ENCODE measurements at regions not wholly inside any gene's neighbourhood (a gene's known extent, or its start where the extent isn't known, plus 50 kb on each side); places are given as distances from the start of the nearest gene placed in this dataset.

DNA sequence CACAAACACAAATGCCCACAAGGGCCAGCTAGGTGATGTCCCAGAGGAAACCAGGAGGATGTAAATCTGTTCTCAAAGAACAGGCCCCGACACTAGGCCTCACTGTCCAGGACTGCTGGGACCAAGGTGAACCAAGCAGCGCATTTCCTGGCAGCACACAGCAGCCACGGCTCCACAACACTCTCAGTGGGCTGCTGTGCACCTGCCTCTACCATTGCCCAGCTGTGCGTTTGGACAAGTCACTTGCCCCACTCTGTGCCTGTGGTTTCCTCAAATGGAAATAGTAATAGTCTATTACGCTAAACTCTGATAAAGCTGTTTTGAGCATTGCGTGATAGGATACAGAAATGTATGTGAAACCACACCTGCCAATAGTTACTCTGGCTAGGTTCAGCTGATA lies 544.5 kb downstream of the BNC2 start:
- TF ChIP-seq CTCF (IDR thresholded peaks at IDR 0.05; ENCODE audit: low read length, missing control alignments): no peak
- DNase-seq (ENCODE audit: low read depth): no peak
- no peak overlapping the region for H3K4me3 ChIP-seq (replicated peaks; ENCODE audit: low read depth, low read length)

- no peak for TF ChIP-seq CTCF (IDR thresholded peaks at IDR 0.05; ENCODE audit: low read length, missing control alignments)
- no peak overlapping the region for H3K4me3 ChIP-seq (replicated peaks; ENCODE audit: low read depth, low read length)
- DNase-seq (ENCODE audit: low read depth): no peak
Observed at GRCh38 chr9:16328349-16328748, 542.1 kb downstream of the BNC2 start.

GRCh38 chr9:16329671-16330113 lies 540.8 kb downstream of the BNC2 start:
- TF ChIP-seq CTCF (IDR thresholded peaks at IDR 0.05; ENCODE audit: low read length, missing control alignments): no peak
- DNase-seq (ENCODE audit: low read depth): peak; percentile 44
- H3K4me3 ChIP-seq (replicated peaks; ENCODE audit: low read depth, low read length): no peak overlapping the region

- TF ChIP-seq CTCF (IDR thresholded peaks at IDR 0.05; ENCODE audit: low read length, missing control alignments): no peak
- H3K4me3 ChIP-seq (replicated peaks; ENCODE audit: low read depth, low read length): no peak overlapping the region
- DNase-seq (ENCODE audit: low read depth): no peak
Observed at GRCh38 chr9:16331031-16331430, 539.4 kb downstream of the BNC2 start.

DNA sequence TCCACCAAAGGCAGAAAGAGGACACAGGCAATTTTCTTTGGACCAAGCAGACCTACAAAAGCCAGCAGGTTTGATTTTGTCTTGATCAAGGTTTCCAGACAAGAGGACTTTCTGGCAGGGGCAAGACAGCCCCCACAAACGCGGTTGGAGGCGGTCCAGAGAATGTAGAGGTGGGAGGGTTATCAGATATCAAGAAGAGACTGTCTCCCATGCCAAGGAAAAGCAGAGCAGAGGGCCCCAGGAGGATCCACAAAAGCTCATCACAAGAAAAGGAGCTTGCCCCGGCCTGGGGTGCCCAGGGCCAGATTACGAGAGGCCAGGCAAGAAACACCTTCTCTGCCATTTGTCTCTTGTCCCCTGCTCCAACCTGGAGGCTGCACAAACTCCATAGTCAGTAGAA lies 538.9 kb downstream of the BNC2 start:
- no peak for TF ChIP-seq CTCF (IDR thresholded peaks at IDR 0.05; ENCODE audit: low read length, missing control alignments)
- H3K4me3 ChIP-seq (replicated peaks; ENCODE audit: low read depth, low read length): no peak overlapping the region
- no peak for DNase-seq (ENCODE audit: low read depth)

DNA sequence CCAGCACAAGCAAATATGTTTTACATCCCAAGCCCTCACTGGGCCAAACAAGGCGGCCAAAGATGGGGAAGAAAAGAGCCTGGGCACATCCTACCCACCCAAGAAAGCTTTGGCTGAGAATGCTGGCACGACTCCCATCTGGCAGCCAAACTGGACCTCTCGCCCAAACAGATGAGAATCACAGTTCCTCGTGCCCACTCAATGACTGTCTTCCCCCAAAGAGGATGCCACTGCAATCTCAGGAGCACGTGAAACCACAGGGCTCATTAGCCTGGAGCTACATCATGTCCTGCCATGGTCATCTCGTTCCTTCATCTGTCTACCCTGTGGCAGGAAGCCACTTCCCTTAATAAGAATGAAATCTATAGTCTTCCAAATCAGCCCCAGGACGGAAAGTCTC lies 536.8 kb downstream of the BNC2 start:
- no peak for DNase-seq (ENCODE audit: low read depth)
- no peak overlapping the region for H3K4me3 ChIP-seq (replicated peaks; ENCODE audit: low read depth, low read length)
- no peak for TF ChIP-seq CTCF (IDR thresholded peaks at IDR 0.05; ENCODE audit: low read length, missing control alignments)

- peak; percentile 98 for DNase-seq (ENCODE audit: low read depth)
- no peak overlapping the region for H3K4me3 ChIP-seq (replicated peaks; ENCODE audit: low read depth, low read length)
- TF ChIP-seq CTCF (IDR thresholded peaks at IDR 0.05; ENCODE audit: low read length, missing control alignments): no peak
Observed at GRCh38 chr9:16335788-16336580, 534.5 kb downstream of the BNC2 start.

Data from fibroblast of pulmonary artery (primary cell).